HG02970 (cell line): ENCODE measurements at regions not wholly inside any gene's neighbourhood (a gene's known extent, or its start where the extent isn't known, plus 50 kb on each side); places are given as distances from the start of the nearest gene placed in this dataset.

ENCODE experiments used
- ATAC-seq: cut with Tn5 transposase; IDR thresholded peaks from one replicate; pipeline ENCODE4 v1.9.1; 2021; ENCODE audit warnings: mild to moderate bottlenecking, moderate library complexity, moderate number of reproducible peaks; ENCODE audit not compliant: unreplicated experiment, low FRiP score

GRCh38 chr3:146685050-146685814 is 80.1 kb upstream of the PLSCR5 start:
- no peak for ATAC-seq

DNA sequence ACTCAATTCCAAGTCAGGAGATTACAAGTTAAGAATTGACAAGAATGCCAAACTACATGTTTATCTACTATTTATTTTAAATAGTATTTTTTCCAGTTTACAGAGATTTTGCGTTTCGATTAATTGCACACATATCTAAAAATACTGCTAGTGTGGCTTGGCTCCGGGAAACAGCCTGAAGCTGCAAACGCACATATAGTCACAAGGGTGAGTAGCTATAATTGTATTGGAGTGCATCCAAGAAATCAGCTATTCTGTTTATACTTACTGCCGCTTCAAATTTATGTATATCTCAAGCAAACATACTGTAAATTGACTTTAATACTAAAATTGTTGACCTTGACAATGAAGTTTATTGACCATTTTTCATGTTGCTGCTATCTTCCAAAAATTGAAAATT is 77.0 kb upstream of the PLSCR5 start:
- no peak for ATAC-seq

DNA sequence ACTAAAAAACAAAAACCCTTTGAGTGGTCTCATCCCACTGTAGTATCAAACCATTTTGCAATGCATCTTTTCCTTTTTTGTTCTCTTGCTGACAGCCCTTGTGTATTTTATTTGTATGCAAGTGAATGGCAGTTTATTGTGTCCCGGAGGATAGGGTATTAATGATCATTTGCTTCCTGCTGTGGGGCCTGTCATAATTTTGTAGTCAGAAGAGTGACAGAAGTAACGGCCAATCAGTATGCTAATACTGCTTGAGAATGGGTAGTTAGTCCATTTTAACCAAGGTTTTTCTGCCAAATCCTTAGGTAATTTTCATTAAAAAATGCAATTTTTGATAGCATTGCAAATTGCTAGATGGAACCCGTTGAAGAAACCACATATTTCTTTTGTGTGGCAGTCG is 75.5 kb upstream of the PLSCR5 start:
- ATAC-seq = no peak

GRCh38 chr3:146679995-146680394 is 74.8 kb upstream of the PLSCR5 start:
- no peak for ATAC-seq

DNA sequence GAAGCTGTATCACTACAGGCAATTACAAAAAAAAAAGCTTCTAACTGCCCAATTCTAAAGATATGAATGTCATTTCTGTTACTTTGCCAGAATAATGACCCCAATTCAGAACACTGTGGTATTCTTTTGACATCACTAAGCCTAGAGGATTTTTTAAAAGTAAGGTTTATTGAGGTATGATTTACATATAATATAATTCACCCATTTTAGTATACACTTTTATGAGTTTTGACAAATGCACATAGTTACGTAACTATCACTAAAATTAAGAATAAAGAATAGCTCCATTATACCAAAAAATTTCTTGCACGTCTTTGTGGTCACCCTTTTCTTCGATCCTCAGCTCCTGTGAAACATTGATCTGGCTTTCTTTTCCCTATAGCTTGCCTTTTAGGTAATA is 74.0 kb upstream of the PLSCR5 start:
- no peak for ATAC-seq

GRCh38 chr3:146672941-146673340 is 67.8 kb upstream of the PLSCR5 start:
- no peak for ATAC-seq

GRCh38 chr3:146664403-146664802 is 59.3 kb upstream of the PLSCR5 start:
- no peak for ATAC-seq

DNA sequence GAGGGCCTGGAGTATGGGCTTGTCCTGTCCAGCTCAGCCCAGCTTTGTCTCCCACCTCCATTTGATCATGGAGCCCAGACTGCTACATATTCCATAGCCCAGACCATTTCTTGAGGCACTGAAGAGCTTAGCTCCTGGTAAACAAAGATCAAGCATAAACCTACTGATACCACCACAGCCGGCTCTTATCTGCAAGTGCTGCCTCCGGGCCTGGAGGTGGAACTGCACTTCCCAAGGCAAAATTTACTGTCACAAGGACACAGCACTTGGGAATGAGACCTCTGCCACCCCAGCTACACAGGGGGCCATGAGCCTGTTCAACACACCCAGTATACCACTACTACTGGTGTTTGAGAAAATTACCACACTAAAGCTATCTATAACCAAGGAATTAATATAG is 53.7 kb upstream of the PLSCR5 start:
- ATAC-seq = no peak

GRCh38 chr3:146655333-146655996 is 50.3 kb upstream of the PLSCR5 start:
- no peak for ATAC-seq
